ENCODE measurements at regions not wholly inside any gene's neighbourhood (a gene's known extent, or its start where the extent isn't known, plus 50 kb on each side); places are given as distances from the start of the nearest gene placed in this dataset.

DNA sequence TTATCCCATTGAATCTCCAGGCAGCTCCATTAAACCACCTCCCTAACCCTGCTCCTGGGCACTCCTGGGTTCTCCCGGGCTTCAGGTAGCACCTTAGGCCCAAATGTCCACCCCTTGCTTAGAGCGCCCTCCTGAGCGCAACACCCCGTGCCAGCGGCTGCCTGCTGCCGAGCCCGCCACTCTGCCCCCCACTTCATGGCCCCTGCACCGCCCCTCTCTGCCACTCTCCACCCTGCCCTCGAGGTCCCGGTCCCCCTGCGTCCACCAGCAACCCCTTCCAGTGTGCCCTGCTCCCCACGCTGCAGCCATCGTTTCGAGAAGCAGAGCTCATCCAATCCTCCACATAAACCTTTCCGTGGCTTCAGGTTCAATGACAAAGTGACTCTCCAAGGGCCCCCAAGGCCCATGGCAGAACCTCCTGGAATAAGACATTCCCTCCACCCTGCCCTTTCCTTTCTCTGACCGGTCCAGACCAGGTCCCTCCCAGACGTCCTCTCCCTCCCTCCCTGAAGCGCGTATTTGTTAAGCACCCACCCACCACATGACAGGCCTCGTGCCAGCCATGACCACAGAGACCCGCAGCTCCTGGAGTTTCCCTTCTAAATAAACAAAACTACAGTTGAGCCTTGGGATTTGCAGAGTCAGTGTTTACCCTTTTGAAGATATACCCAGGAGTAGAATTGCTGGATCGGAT, 66.6 kb downstream of the ARHGEF18 start (continued):
- TF ChIP-seq, protein P1, sequence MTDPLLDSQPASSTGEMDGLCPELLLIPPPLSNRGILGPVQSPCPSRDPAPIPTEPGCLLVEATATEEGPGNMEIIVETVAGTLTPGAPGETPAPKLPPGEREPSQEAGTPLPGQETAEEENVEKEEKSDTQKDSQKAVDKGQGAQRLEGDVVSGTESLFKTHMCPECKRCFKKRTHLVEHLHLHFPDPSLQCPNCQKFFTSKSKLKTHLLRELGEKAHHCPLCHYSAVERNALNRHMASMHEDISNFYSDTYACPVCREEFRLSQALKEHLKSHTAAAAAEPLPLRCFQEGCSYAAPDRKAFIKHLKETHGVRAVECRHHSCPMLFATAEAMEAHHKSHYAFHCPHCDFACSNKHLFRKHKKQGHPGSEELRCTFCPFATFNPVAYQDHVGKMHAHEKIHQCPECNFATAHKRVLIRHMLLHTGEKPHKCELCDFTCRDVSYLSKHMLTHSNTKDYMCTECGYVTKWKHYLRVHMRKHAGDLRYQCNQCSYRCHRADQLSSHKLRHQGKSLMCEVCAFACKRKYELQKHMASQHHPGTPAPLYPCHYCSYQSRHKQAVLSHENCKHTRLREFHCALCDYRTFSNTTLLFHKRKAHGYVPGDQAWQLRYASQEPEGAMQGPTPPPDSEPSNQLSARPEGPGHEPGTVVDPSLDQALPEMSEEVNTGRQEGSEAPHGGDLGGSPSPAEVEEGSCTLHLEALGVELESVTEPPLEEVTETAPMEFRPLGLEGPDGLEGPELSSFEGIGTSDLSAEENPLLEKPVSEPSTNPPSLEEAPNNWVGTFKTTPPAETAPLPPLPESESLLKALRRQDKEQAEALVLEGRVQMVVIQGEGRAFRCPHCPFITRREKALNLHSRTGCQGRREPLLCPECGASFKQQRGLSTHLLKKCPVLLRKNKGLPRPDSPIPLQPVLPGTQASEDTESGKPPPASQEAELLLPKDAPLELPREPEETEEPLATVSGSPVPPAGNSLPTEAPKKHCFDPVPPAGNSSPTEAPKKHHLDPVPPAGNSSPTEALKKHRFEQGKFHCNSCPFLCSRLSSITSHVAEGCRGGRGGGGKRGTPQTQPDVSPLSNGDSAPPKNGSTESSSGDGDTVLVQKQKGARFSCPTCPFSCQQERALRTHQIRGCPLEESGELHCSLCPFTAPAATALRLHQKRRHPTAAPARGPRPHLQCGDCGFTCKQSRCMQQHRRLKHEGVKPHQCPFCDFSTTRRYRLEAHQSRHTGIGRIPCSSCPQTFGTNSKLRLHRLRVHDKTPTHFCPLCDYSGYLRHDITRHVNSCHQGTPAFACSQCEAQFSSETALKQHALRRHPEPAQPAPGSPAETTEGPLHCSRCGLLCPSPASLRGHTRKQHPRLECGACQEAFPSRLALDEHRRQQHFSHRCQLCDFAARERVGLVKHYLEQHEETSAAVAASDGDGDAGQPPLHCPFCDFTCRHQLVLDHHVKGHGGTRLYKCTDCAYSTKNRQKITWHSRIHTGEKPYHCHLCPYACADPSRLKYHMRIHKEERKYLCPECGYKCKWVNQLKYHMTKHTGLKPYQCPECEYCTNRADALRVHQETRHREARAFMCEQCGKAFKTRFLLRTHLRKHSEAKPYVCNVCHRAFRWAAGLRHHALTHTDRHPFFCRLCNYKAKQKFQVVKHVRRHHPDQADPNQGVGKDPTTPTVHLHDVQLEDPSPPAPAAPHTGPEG (CRISPR knock-in tag; IDR thresholded peaks at IDR 0.05) = no peak
- TF ChIP-seq ZNF329 (CRISPR knock-in tag; IDR thresholded peaks at IDR 0.05; ENCODE audit: low read depth) (no peak), ZFP41 (CRISPR knock-in tag; IDR thresholded peaks at IDR 0.05; ENCODE audit: borderline replicate concordance) (no peak), HMGXB4 (CRISPR knock-in tag; IDR thresholded peaks at IDR 0.05; ENCODE audit: borderline replicate concordance in 1 of 2, low read depth in 1 of 2) (no peak), CENPX (CRISPR knock-in tag; IDR thresholded peaks at IDR 0.05) (no peak), MTF2 (CRISPR knock-in tag; IDR thresholded peaks at IDR 0.05; ENCODE audit: borderline replicate concordance) (no peak), PAX8 (CRISPR knock-in tag; IDR thresholded peaks at IDR 0.05; ENCODE audit: borderline replicate concordance) (no peak), GATAD2A (CRISPR knock-in tag; IDR thresholded peaks at IDR 0.05) (peak; percentile 80), UBTF (CRISPR knock-in tag; IDR thresholded peaks at IDR 0.05) (no peak), HHEX (CRISPR knock-in tag; IDR thresholded peaks at IDR 0.05) (no peak), NR2F1 (CRISPR knock-in tag; IDR thresholded peaks at IDR 0.05) (no peak), ZEB1 (IDR thresholded peaks at IDR 0.05; ENCODE audit: insufficient replicate concordance, low read depth) (no peak), FOXK2 (IDR thresholded peaks at IDR 0.05) (no peak)
- TF ChIP-seq, protein P2, sequence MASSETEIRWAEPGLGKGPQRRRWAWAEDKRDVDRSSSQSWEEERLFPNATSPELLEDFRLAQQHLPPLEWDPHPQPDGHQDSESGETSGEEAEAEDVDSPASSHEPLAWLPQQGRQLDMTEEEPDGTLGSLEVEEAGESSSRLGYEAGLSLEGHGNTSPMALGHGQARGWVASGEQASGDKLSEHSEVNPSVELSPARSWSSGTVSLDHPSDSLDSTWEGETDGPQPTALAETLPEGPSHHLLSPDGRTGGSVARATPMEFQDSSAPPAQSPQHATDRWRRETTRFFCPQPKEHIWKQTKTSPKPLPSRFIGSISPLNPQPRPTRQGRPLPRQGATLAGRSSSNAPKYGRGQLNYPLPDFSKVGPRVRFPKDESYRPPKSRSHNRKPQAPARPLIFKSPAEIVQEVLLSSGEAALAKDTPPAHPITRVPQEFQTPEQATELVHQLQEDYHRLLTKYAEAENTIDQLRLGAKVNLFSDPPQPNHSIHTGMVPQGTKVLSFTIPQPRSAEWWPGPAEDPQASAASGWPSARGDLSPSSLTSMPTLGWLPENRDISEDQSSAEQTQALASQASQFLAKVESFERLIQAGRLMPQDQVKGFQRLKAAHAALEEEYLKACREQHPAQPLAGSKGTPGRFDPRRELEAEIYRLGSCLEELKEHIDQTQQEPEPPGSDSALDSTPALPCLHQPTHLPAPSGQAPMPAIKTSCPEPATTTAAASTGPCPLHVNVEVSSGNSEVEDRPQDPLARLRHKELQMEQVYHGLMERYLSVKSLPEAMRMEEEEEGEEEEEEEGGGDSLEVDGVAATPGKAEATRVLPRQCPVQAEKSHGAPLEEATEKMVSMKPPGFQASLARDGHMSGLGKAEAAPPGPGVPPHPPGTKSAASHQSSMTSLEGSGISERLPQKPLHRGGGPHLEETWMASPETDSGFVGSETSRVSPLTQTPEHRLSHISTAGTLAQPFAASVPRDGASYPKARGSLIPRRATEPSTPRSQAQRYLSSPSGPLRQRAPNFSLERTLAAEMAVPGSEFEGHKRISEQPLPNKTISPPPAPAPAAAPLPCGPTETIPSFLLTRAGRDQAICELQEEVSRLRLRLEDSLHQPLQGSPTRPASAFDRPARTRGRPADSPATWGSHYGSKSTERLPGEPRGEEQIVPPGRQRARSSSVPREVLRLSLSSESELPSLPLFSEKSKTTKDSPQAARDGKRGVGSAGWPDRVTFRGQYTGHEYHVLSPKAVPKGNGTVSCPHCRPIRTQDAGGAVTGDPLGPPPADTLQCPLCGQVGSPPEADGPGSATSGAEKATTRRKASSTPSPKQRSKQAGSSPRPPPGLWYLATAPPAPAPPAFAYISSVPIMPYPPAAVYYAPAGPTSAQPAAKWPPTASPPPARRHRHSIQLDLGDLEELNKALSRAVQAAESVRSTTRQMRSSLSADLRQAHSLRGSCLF (CRISPR knock-in tag; IDR thresholded peaks at IDR 0.05; ENCODE audit: borderline replicate concordance) = no peak

Measured in HepG2 (cell line).